ENCODE measurements at regions not wholly inside any gene's neighbourhood (a gene's known extent, or its start where the extent isn't known, plus 50 kb on each side); places are given as distances from the start of the nearest gene placed in this dataset.

- Histone ChIP-seq H3K79me2 (no peaks in the 10 kb centered on the region), H2AFZ (no peak overlapping the region), H3K9ac (no peak overlapping the region), H3K36me3 (ENCODE audit: control insufficient read depth, insufficient read depth, low read length) (no peaks in the 10 kb centered on the region), H3K27ac (no peak overlapping the region), H3K9me3 (ENCODE audit: control insufficient read depth, low read length) (no peaks in the 10 kb centered on the region), H3K4me3 (ENCODE audit: low read depth, low read length) (no peak overlapping the region), H3K4me2 (ENCODE audit: low read length) (no peak overlapping the region), H3K27me3 (ENCODE audit: control insufficient read depth, insufficient read depth, low read length) (no peaks in the 10 kb centered on the region), H3K4me1 (no peaks in the 10 kb centered on the region)
- TF ChIP-seq CTCF (IDR thresholded peaks at IDR 0.05), result no peak
Observed at GRCh38 chr4:55237839-55238238, 108.2 kb upstream of the SRD5A3 start.

GRCh38 chr4:55238407-55238806 is 107.6 kb upstream of the SRD5A3 start:
- Histone ChIP-seq H2AFZ (no peak overlapping the region), H3K27me3 (ENCODE audit: control insufficient read depth, insufficient read depth, low read length) (no peaks in the 10 kb centered on the region), H3K9ac (no peak overlapping the region), H3K4me2 (ENCODE audit: low read length) (no peak overlapping the region), H3K4me3 (ENCODE audit: low read depth, low read length) (no peak overlapping the region), H3K36me3 (ENCODE audit: control insufficient read depth, insufficient read depth, low read length) (no peaks in the 10 kb centered on the region), H3K9me3 (ENCODE audit: control insufficient read depth, low read length) (no peaks in the 10 kb centered on the region), H3K79me2 (no peaks in the 10 kb centered on the region), H3K4me1 (no peaks in the 10 kb centered on the region), H3K27ac (no peak overlapping the region)
- no peak for TF ChIP-seq CTCF (IDR thresholded peaks at IDR 0.05)

GRCh38 chr4:55241461-55241860 is 104.6 kb upstream of the SRD5A3 start:
- Histone ChIP-seq H3K36me3 (ENCODE audit: control insufficient read depth, insufficient read depth, low read length) (no peaks in the 10 kb centered on the region), H2AFZ (no peak overlapping the region), H3K27me3 (ENCODE audit: control insufficient read depth, insufficient read depth, low read length) (no peaks in the 10 kb centered on the region), H3K4me1 (no peaks in the 10 kb centered on the region), H3K4me2 (ENCODE audit: low read length) (no peak overlapping the region), H3K27ac (no peak overlapping the region), H3K79me2 (no peaks in the 10 kb centered on the region), H3K4me3 (ENCODE audit: low read depth, low read length) (no peak overlapping the region), H3K9ac (no peak overlapping the region), H3K9me3 (ENCODE audit: control insufficient read depth, low read length) (no peaks in the 10 kb centered on the region)
- no peak for TF ChIP-seq CTCF (IDR thresholded peaks at IDR 0.05)

GRCh38 chr4:55242506-55242905 is 103.5 kb upstream of the SRD5A3 start:
- H3K9me3 ChIP-seq (ENCODE audit: control insufficient read depth, low read length), result no peaks in the 10 kb centered on the region
- H3K36me3 ChIP-seq (ENCODE audit: control insufficient read depth, insufficient read depth, low read length), result no peaks in the 10 kb centered on the region
- H3K27ac ChIP-seq, result no peak overlapping the region
- H2AFZ ChIP-seq, result no peak overlapping the region
- H3K4me1 ChIP-seq, result no peaks in the 10 kb centered on the region
- no peaks in the 10 kb centered on the region for H3K79me2 ChIP-seq
- TF ChIP-seq CTCF (IDR thresholded peaks at IDR 0.05), result no peak
- H3K9ac ChIP-seq, result no peak overlapping the region
- H3K4me2 ChIP-seq (ENCODE audit: low read length), result no peak overlapping the region
- no peak overlapping the region for H3K4me3 ChIP-seq (ENCODE audit: low read depth, low read length)
- no peaks in the 10 kb centered on the region for H3K27me3 ChIP-seq (ENCODE audit: control insufficient read depth, insufficient read depth, low read length)

DNA sequence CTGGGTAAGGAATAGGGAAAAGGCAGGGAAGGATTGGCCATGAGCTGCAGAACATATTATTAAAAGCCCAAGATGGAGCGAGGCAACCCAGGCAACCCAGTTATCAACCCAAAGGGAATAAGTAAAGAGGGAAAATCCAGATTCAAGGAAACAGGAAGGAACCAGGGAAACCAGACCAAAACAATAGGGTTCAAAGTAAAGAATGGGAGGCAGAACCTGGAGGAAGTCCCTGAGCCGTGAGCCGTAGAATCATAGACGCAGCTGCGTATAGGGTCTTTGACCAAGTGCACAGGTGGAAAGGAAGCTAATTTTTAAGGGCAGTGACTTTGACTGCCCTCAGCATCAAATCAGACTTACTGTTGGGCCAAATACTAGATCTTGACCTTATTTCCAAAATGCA is 98.5 kb upstream of the SRD5A3 start:
- Histone ChIP-seq H3K9me3 (ENCODE audit: control insufficient read depth, low read length) (no peaks in the 10 kb centered on the region), H3K79me2 (no peaks in the 10 kb centered on the region), H3K4me3 (ENCODE audit: low read depth, low read length) (no peak overlapping the region), H3K4me1 (no peaks in the 10 kb centered on the region), H3K27ac (no peak overlapping the region), H3K36me3 (ENCODE audit: control insufficient read depth, insufficient read depth, low read length) (no peaks in the 10 kb centered on the region), H2AFZ (no peak overlapping the region), H3K4me2 (ENCODE audit: low read length) (no peak overlapping the region), H3K27me3 (ENCODE audit: control insufficient read depth, insufficient read depth, low read length) (no peaks in the 10 kb centered on the region), H3K9ac (no peak overlapping the region)
- TF ChIP-seq CTCF (IDR thresholded peaks at IDR 0.05), result no peak
